Neural cell (in vitro differentiated cells): ENCODE measurements at regions not wholly inside any gene's neighbourhood (a gene's known extent, or its start where the extent isn't known, plus 50 kb on each side); places are given as distances from the start of the nearest gene placed in this dataset.

Experiments
- H2AFZ ChIP-seq: fragments of 200-600, 300-800 bp; sonication (generic), shearing (Covaris generic); 2 replicates; pipeline ENCODE4 v1.6.0; 2014; ENCODE audit warnings: low read depth, mild to moderate bottlenecking, antibody characterized with exemption, low read length, moderate library complexity
- H3F3A ChIP-seq: fragments of 200-600 bp; shearing (Covaris generic); 2 replicates; pipeline ENCODE4 v1.6.1; 2016; ENCODE audit warnings: mild to moderate bottlenecking, moderate library complexity, mixed read lengths, antibody characterized with exemption, low read length; ENCODE audit not compliant: insufficient read depth, poor library complexity, severe bottlenecking
- H3K27ac ChIP-seq: fragments of 200-600, 300-800 bp; sonication (generic), shearing (Covaris generic); 2 replicates; pipeline ENCODE4 v1.5.1; 2014; ENCODE audit warnings: mild to moderate bottlenecking, low read length, moderate library complexity
- H3K27me3 ChIP-seq: fragments of 300-800, 200-600 bp; sonication (generic), shearing (Covaris generic); 2 replicates; pipeline ENCODE4 v1.6.0; 2014; ENCODE audit warnings: mild to moderate bottlenecking, low read depth, low read length, moderate library complexity; ENCODE audit not compliant: insufficient read depth
- H3K36me3 ChIP-seq: fragments of 300-800, 200-600 bp; sonication (generic), shearing (Covaris generic); 2 replicates; pipeline ENCODE4 v1.5.1; 2014; ENCODE audit warnings: mild to moderate bottlenecking, antibody characterized with exemption, low read length, moderate library complexity; ENCODE audit not compliant: insufficient read depth
- H3K4me2 ChIP-seq: fragments of 300-800, 200-600 bp; sonication (generic), shearing (Covaris generic); 2 replicates; pipeline ENCODE4 v1.6.0; 2014; ENCODE audit warnings: mild to moderate bottlenecking, low read length
- H3K4me3 ChIP-seq: fragments of 300-800, 200-600 bp; sonication (generic), shearing (Covaris generic); 2 replicates; pipeline ENCODE4 v1.5.1; 2014; ENCODE audit warnings: mild to moderate bottlenecking, low read length, moderate library complexity
- H3K79me2 ChIP-seq: fragments of 200-600 bp; shearing (Covaris generic); replicated peaks from 2 replicates; pipeline ENCODE4 v1.6.0; 2014; ENCODE audit warnings: mild to moderate bottlenecking, low read length, moderate library complexity; ENCODE audit not compliant: insufficient read depth
- H3K9ac ChIP-seq: fragments of 300-800, 200-600 bp; sonication (generic), shearing (Covaris generic); 2 replicates; pipeline ENCODE4 v1.6.1; 2016; ENCODE audit warnings: mild to moderate bottlenecking, low read length, mixed read lengths
- H3K9me2 ChIP-seq: fragments of 200-600 bp; shearing (Covaris generic); 2 replicates; pipeline ENCODE4 v1.6.1; 2016; ENCODE audit warnings: mild to moderate bottlenecking, low read length, mixed read lengths; ENCODE audit not compliant: insufficient read depth
- H3K9me3 ChIP-seq: fragments of 200-600, 300-800 bp; sonication (generic), shearing (Covaris generic); 2 replicates; pipeline ENCODE4 v1.6.1; 2016; ENCODE audit warnings: mild to moderate bottlenecking, mixed run types, low read length, moderate library complexity, mixed read lengths
- H4K20me1 ChIP-seq: fragments of 200-600 bp; shearing (Covaris generic); 2 replicates; pipeline ENCODE4 v1.6.1; 2016; ENCODE audit warnings: mild to moderate bottlenecking, mixed run types; ENCODE audit not compliant: insufficient read depth
- EP300 ChIP-seq: fragments of 450-650 bp; conservative IDR thresholded peaks from 2 replicates; pipeline ENCODE4 v1.6.1; 2014; ENCODE audit warnings: antibody characterized with exemption, mild to moderate bottlenecking, moderate library complexity; ENCODE audit not compliant: poor library complexity, severe bottlenecking
- EZH2 ChIP-seq: fragments of 200-600, 300-800 bp; shearing (Covaris generic), sonication (generic); IDR thresholded peaks from 2 replicates; pipeline ENCODE4 v1.6.1; 2014; ENCODE audit warnings: antibody characterized with exemption, low read length, borderline replicate concordance, mild to moderate bottlenecking; ENCODE audit not compliant: insufficient read depth, poor library complexity, severe bottlenecking
- MXI1 ChIP-seq: fragments of 450-650 bp; conservative IDR thresholded peaks from 2 replicates; pipeline ENCODE4 v1.6.1; 2014; ENCODE audit warnings: antibody characterized with exemption, mild to moderate bottlenecking; ENCODE audit not compliant: poor library complexity, severe bottlenecking
- POLR2AphosphoS5 ChIP-seq: IDR thresholded peaks from 2 replicates; pipeline ENCODE4 v1.6.1; 2012
- RAD21 ChIP-seq: fragments of 450-650 bp; conservative IDR thresholded peaks from 2 replicates; pipeline ENCODE4 v1.6.1; 2014; ENCODE audit warnings: antibody characterized with exemption, mild to moderate bottlenecking, moderate library complexity
- SMC3 ChIP-seq: fragments of 450-650 bp; conservative IDR thresholded peaks from 2 replicates; pipeline ENCODE4 v1.6.1; 2014; ENCODE audit warnings: antibody characterized with exemption, mild to moderate bottlenecking, moderate library complexity; ENCODE audit not compliant: poor library complexity
- TAF1 ChIP-seq: IDR thresholded peaks from 2 replicates; pipeline ENCODE4 v1.6.1; 2012; ENCODE audit warnings: low read depth
- TF ChIP-seq, protein P1 (sequence below): IDR thresholded peaks from 2 replicates; pipeline ENCODE4 v1.6.1; 2012; ENCODE audit warnings: borderline replicate concordance
- TF ChIP-seq, protein P2 (sequence below): fragments of 450-650 bp; IDR thresholded peaks from 2 replicates; pipeline ENCODE4 v1.5.1; 2014; ENCODE audit warnings: antibody characterized with exemption, mild to moderate bottlenecking, moderate library complexity; ENCODE audit not compliant: poor library complexity, severe bottlenecking

DNA sequence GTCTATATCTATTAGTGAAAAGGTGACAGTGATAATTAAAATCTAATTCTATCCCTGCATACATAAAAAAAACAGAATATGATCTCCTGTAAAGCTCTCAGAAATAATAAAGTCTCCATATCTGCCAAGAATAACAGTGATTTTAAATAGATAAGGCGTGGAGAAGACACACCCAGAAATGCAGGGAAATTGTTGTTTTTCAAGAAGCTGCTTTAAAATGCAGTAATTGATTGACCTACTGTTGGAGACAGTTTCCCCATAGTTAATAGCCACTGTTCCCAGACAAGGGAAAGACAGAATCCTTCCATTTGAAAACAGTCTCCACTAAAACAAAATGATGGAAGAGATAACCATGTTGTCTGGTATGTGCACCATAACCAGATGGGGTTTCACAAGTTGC, 571.5 kb upstream of the CDH5 start:
- Histone ChIP-seq H4K20me1 (no peaks in the 10 kb centered on the region), H2AFZ (no peak overlapping the region), H3K79me2 (no peaks in the 10 kb centered on the region), H3K9me2 (no peaks in the 10 kb centered on the region), H3K4me3 (no peak overlapping the region), H3K9me3 (no peaks in the 10 kb centered on the region), H3K27ac (no peak overlapping the region), H3K27me3 (no peaks in the 10 kb centered on the region), H3K4me2 (no peak overlapping the region), H3K36me3 (no peaks in the 10 kb centered on the region), H3F3A (no peaks in the 10 kb centered on the region), H3K9ac (no peak overlapping the region)
- TF ChIP-seq, protein P1, sequence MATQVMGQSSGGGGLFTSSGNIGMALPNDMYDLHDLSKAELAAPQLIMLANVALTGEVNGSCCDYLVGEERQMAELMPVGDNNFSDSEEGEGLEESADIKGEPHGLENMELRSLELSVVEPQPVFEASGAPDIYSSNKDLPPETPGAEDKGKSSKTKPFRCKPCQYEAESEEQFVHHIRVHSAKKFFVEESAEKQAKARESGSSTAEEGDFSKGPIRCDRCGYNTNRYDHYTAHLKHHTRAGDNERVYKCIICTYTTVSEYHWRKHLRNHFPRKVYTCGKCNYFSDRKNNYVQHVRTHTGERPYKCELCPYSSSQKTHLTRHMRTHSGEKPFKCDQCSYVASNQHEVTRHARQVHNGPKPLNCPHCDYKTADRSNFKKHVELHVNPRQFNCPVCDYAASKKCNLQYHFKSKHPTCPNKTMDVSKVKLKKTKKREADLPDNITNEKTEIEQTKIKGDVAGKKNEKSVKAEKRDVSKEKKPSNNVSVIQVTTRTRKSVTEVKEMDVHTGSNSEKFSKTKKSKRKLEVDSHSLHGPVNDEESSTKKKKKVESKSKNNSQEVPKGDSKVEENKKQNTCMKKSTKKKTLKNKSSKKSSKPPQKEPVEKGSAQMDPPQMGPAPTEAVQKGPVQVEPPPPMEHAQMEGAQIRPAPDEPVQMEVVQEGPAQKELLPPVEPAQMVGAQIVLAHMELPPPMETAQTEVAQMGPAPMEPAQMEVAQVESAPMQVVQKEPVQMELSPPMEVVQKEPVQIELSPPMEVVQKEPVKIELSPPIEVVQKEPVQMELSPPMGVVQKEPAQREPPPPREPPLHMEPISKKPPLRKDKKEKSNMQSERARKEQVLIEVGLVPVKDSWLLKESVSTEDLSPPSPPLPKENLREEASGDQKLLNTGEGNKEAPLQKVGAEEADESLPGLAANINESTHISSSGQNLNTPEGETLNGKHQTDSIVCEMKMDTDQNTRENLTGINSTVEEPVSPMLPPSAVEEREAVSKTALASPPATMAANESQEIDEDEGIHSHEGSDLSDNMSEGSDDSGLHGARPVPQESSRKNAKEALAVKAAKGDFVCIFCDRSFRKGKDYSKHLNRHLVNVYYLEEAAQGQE = no peak
- TF ChIP-seq TAF1 (no peak), EP300 (no peak), SMC3 (no peak)
- TF ChIP-seq, protein P2, sequence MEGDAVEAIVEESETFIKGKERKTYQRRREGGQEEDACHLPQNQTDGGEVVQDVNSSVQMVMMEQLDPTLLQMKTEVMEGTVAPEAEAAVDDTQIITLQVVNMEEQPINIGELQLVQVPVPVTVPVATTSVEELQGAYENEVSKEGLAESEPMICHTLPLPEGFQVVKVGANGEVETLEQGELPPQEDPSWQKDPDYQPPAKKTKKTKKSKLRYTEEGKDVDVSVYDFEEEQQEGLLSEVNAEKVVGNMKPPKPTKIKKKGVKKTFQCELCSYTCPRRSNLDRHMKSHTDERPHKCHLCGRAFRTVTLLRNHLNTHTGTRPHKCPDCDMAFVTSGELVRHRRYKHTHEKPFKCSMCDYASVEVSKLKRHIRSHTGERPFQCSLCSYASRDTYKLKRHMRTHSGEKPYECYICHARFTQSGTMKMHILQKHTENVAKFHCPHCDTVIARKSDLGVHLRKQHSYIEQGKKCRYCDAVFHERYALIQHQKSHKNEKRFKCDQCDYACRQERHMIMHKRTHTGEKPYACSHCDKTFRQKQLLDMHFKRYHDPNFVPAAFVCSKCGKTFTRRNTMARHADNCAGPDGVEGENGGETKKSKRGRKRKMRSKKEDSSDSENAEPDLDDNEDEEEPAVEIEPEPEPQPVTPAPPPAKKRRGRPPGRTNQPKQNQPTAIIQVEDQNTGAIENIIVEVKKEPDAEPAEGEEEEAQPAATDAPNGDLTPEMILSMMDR = no peak

DNA sequence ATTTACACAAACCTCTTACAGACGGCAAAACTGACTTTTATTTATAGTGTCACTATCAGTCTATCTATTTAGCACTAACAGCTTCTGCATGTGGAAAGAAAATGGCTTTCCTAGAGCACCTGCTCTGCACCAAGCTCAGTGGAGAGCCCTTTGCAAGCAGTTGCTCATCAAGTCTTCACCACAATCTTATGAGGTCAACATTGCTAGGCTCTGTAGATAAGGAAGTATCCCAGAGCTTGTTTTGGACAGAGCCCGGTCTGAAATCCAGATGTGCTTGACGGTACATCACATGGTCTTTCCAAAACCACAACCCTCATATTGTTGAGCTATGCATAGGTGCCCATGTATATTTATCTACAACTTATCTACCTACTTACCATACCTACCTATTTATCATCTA, 572.7 kb upstream of the CDH5 start:
- H3K4me3 ChIP-seq = no peak overlapping the region
- no peaks in the 10 kb centered on the region for H3K36me3 ChIP-seq
- H3K9ac ChIP-seq = no peak overlapping the region
- TF ChIP-seq, protein P1 = no peak
- TF ChIP-seq EP300 (no peak), EZH2 (no peak), POLR2AphosphoS5 (no peak), MXI1 (no peak), TAF1 (no peak), SMC3 (no peak), RAD21 (no peak)
- TF ChIP-seq, protein P2 = no peak
- H3F3A ChIP-seq = no peaks in the 10 kb centered on the region
- H3K27me3 ChIP-seq = no peaks in the 10 kb centered on the region
- no peak overlapping the region for H3K27ac ChIP-seq
- no peaks in the 10 kb centered on the region for H3K79me2 ChIP-seq
- no peak overlapping the region for H2AFZ ChIP-seq
- no peaks in the 10 kb centered on the region for H3K9me3 ChIP-seq
- no peaks in the 10 kb centered on the region for H4K20me1 ChIP-seq
- H3K9me2 ChIP-seq = no peaks in the 10 kb centered on the region
- H3K4me2 ChIP-seq = no peak overlapping the region
